ENCODE measurements at regions not wholly inside any gene's neighbourhood (a gene's known extent, or its start where the extent isn't known, plus 50 kb on each side); places are given as distances from the start of the nearest gene placed in this dataset.

DNA sequence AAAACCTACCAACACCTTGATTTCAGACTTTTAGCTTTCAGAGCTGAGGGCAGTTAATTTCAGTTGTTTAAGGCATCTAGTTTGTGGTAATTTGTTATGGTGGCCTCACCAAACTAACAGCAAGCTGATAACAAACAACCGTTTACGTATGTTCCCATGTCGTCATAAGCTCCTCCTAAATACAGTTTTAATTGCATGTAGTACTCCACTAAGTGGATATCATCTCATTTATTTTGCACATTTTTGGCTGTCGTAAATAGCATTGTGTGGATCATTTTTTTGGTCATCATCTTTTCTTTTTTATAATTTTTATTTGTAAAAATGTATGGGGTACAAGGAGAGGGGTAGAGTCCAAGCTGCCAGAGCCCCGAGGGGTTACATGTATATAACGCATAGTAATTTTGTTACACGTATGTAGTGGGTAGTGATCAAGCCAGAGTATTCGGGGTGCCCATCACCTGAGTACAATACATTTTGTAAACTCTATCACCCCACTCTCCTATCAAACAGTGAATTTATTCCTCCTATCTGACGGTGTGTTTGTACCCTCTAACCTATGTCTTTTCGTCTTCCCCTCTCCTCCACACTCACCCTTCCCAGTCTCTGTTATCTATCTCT lies 89.2 kb upstream of the MYCN start:
- Histone ChIP-seq H3K4me2 (ENCODE audit: extremely low read depth, insufficient read depth, low read length) (no peak overlapping the region), H3K36me3 (ENCODE audit: control insufficient read depth, insufficient read depth, low read length) (no peaks in the 10 kb centered on the region), H2AFZ (ENCODE audit: low read length) (no peak overlapping the region), H3K4me3 (replicated peaks in 1 of 4; ENCODE audit: control extremely low read depth in 1 of 4, insufficient read depth in 1 of 4, low read depth in 3 of 4, low read length in 4 of 4) (no peak overlapping the region), H3K9ac (ENCODE audit: insufficient read depth, low read length) (no peak overlapping the region), H3K9me3 (ENCODE audit: control insufficient read depth, insufficient read depth, low read depth, low read length) (no peaks in the 10 kb centered on the region), H3K4me1 (ENCODE audit: control insufficient read depth, extremely low read depth, insufficient read depth, low read length) (no peaks in the 10 kb centered on the region), H4K20me1 (ENCODE audit: control insufficient read depth, extremely low read depth, insufficient read depth, low read length) (no peaks in the 10 kb centered on the region), H3K79me2 (ENCODE audit: control insufficient read depth, insufficient read depth, low read length) (no peaks in the 10 kb centered on the region), H3K27me3 (ENCODE audit: control insufficient read depth, insufficient read depth, low read length) (no peaks in the 10 kb centered on the region), H3K27ac (ENCODE audit: insufficient read depth, low read length) (no peak overlapping the region)
- TF ChIP-seq EZH2 (IDR thresholded peaks at IDR 0.05; ENCODE audit: low read length, missing control alignments): no peak
- TF ChIP-seq, protein P1, sequence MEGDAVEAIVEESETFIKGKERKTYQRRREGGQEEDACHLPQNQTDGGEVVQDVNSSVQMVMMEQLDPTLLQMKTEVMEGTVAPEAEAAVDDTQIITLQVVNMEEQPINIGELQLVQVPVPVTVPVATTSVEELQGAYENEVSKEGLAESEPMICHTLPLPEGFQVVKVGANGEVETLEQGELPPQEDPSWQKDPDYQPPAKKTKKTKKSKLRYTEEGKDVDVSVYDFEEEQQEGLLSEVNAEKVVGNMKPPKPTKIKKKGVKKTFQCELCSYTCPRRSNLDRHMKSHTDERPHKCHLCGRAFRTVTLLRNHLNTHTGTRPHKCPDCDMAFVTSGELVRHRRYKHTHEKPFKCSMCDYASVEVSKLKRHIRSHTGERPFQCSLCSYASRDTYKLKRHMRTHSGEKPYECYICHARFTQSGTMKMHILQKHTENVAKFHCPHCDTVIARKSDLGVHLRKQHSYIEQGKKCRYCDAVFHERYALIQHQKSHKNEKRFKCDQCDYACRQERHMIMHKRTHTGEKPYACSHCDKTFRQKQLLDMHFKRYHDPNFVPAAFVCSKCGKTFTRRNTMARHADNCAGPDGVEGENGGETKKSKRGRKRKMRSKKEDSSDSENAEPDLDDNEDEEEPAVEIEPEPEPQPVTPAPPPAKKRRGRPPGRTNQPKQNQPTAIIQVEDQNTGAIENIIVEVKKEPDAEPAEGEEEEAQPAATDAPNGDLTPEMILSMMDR (conservative IDR thresholded peaks at IDR 0.05 in 1 of 2, IDR thresholded peaks at IDR 0.05 in 1 of 2; ENCODE audit: low read depth in 1 of 2, low read length in 2 of 2): no peak
- no peak for DNase-seq (ENCODE audit: low read depth in 2 of 2)

GRCh38 chr2:15852811-15853210 lies 87.5 kb upstream of the MYCN start:
- no peak overlapping the region for H3K4me3 ChIP-seq (replicated peaks in 1 of 4; ENCODE audit: control extremely low read depth in 1 of 4, insufficient read depth in 1 of 4, low read depth in 3 of 4, low read length in 4 of 4)
- H3K27ac ChIP-seq (ENCODE audit: insufficient read depth, low read length): no peak overlapping the region
- H3K36me3 ChIP-seq (ENCODE audit: control insufficient read depth, insufficient read depth, low read length): no peaks in the 10 kb centered on the region
- TF ChIP-seq EZH2 (IDR thresholded peaks at IDR 0.05; ENCODE audit: low read length, missing control alignments): no peak
- TF ChIP-seq, protein P1 (conservative IDR thresholded peaks at IDR 0.05 in 1 of 2, IDR thresholded peaks at IDR 0.05 in 1 of 2; ENCODE audit: low read depth in 1 of 2, low read length in 2 of 2): no peak
- DNase-seq (ENCODE audit: low read depth in 2 of 2): no peak
- H3K9me3 ChIP-seq (ENCODE audit: control insufficient read depth, insufficient read depth, low read depth, low read length): no peaks in the 10 kb centered on the region
- no peak overlapping the region for H3K9ac ChIP-seq (ENCODE audit: insufficient read depth, low read length)
- H3K4me2 ChIP-seq (ENCODE audit: extremely low read depth, insufficient read depth, low read length): no peak overlapping the region
- no peaks in the 10 kb centered on the region for H4K20me1 ChIP-seq (ENCODE audit: control insufficient read depth, extremely low read depth, insufficient read depth, low read length)
- no peak overlapping the region for H2AFZ ChIP-seq (ENCODE audit: low read length)
- no peaks in the 10 kb centered on the region for H3K79me2 ChIP-seq (ENCODE audit: control insufficient read depth, insufficient read depth, low read length)
- H3K4me1 ChIP-seq (ENCODE audit: control insufficient read depth, extremely low read depth, insufficient read depth, low read length): no peaks in the 10 kb centered on the region
- no peaks in the 10 kb centered on the region for H3K27me3 ChIP-seq (ENCODE audit: control insufficient read depth, insufficient read depth, low read length)

- Histone ChIP-seq H3K9me3 (ENCODE audit: control insufficient read depth, insufficient read depth, low read depth, low read length) (no peaks in the 10 kb centered on the region), H2AFZ (ENCODE audit: low read length) (no peak overlapping the region), H3K27me3 (ENCODE audit: control insufficient read depth, insufficient read depth, low read length) (no peaks in the 10 kb centered on the region), H3K9ac (ENCODE audit: insufficient read depth, low read length) (no peak overlapping the region), H3K27ac (ENCODE audit: insufficient read depth, low read length) (no peak overlapping the region), H3K79me2 (ENCODE audit: control insufficient read depth, insufficient read depth, low read length) (no peaks in the 10 kb centered on the region), H3K4me3 (replicated peaks in 1 of 4; ENCODE audit: control extremely low read depth in 1 of 4, insufficient read depth in 1 of 4, low read depth in 3 of 4, low read length in 4 of 4) (no peak overlapping the region), H3K4me1 (ENCODE audit: control insufficient read depth, extremely low read depth, insufficient read depth, low read length) (no peaks in the 10 kb centered on the region), H3K36me3 (ENCODE audit: control insufficient read depth, insufficient read depth, low read length) (no peaks in the 10 kb centered on the region), H4K20me1 (ENCODE audit: control insufficient read depth, extremely low read depth, insufficient read depth, low read length) (no peaks in the 10 kb centered on the region), H3K4me2 (ENCODE audit: extremely low read depth, insufficient read depth, low read length) (no peak overlapping the region)
- no peak for TF ChIP-seq EZH2 (IDR thresholded peaks at IDR 0.05; ENCODE audit: low read length, missing control alignments)
- TF ChIP-seq, protein P1 (conservative IDR thresholded peaks at IDR 0.05 in 1 of 2, IDR thresholded peaks at IDR 0.05 in 1 of 2; ENCODE audit: low read depth in 1 of 2, low read length in 2 of 2): no peak
- DNase-seq (ENCODE audit: low read depth in 2 of 2): no peak
Observed at GRCh38 chr2:15853903-15854302, 86.4 kb upstream of the MYCN start.
